HepG2 (cell line): ENCODE measurements at regions not wholly inside any gene's neighbourhood (a gene's known extent, or its start where the extent isn't known, plus 50 kb on each side); places are given as distances from the start of the nearest gene placed in this dataset.
A peak's percentile ranks its signal among the peaks of the same experiment; 100 is the strongest.

Experiments used
- ATAC-seq: fragments of 200-7000 bp; cut with Tn5 transposase; 3 replicates; pipeline ENCODE4 v1.9.1; 2020; ENCODE audit warnings: mild to moderate bottlenecking, moderate library complexity
- BruUV-seq: library from RNA; stranded (reverse); fragments of 400-500 nt; replicated peaks from 2 replicates; lab custom pipeline; 2021; lab: Mats Ljungman, UMichigan
- CTCF ChIA-PET: fragments of 300-600 bp; formaldehyde crosslinking; extraction: SDS; loops from one replicate; lab custom pipeline; 2021; ENCODE audit warnings: low total read pairs, inconsistent platforms, low intra/inter-chr PET ratio; lab: Yijun Ruan, JAX
- POLR2A ChIA-PET: fragments of 350-600 bp; sonication (Branson Sonifier 250); formaldehyde crosslinking; loops from one replicate; lab custom pipeline; 2020; ENCODE audit warnings: antibody characterized with exemption, inconsistent platforms; lab: Yijun Ruan, JAX
- DNase-seq: peaks from one replicate; pipeline ENCODE4 v3.0.0-alpha.2; 2015; ENCODE audit warnings: low spot score
- FAIRE-seq: peaks from 3 replicates; lab custom pipeline; 2011; peaks lifted over from hg19 to GRCh38; lab: Jason Lieb, UNC
- H2AFZ ChIP-seq: one replicate; pipeline ENCODE4 v1.6.1; 2011; ENCODE audit warnings: low read length, inconsistent platforms
- H3K27ac ChIP-seq: fragments of 300-600 bp; 3 replicates; pipeline ENCODE4 v1.8.0; 2011; ENCODE audit warnings: mixed run types, mild to moderate bottlenecking, mixed read lengths, low read length, inconsistent platforms; ENCODE audit not compliant: insufficient read depth; ENCODE audit errors: extremely low read length
- H3K27me3 ChIP-seq, 2 experiments: fragments of 200-600 bp in 1 of 2; 2 replicates in 1 of 2; 3 replicates in 1 of 2; pipeline versions ENCODE4 v1.6.0 to v1.8.0; 2011; ENCODE audit warnings: low read length in 2 of 2, mild to moderate bottlenecking in 2 of 2, moderate library complexity in 2 of 2, inconsistent platforms in 1 of 2; ENCODE audit not compliant: insufficient read depth in 2 of 2, control insufficient read depth in 1 of 2
- H3K36me3 ChIP-seq, 2 experiments: fragments of 200-600 bp in 1 of 2; replicated peaks in 1 of 2; 2 replicates in 1 of 2; 3 replicates in 1 of 2; pipeline versions ENCODE4 v1.5.1 to v1.8.0; 2011; ENCODE audit warnings: low read length in 2 of 2, inconsistent platforms in 1 of 2; ENCODE audit not compliant: insufficient read depth in 2 of 2, control insufficient read depth in 1 of 2
- H3K4me1 ChIP-seq: 2 replicates; pipeline ENCODE4 v1.5.1; 2012; ENCODE audit warnings: low read length, inconsistent platforms; ENCODE audit not compliant: insufficient read depth
- H3K4me2 ChIP-seq: 2 replicates; pipeline ENCODE4 v1.6.0; 2011; ENCODE audit warnings: low read depth, low read length, inconsistent platforms
- H3K4me3 ChIP-seq, 3 experiments: fragments of 200-600 bp in 1 of 3; sonication (generic), shearing (Covaris generic) in 1 of 3; replicated peaks in 1 of 3; 2 replicates each; pipeline ENCODE4 v1.5.1; 2011 to 2016; ENCODE audit warnings: low read length in 3 of 3, inconsistent platforms in 2 of 3, low read depth in 2 of 3, mild to moderate bottlenecking in 2 of 3, control low read depth in 1 of 3, mixed read lengths in 1 of 3; ENCODE audit not compliant: insufficient read depth in 1 of 3
- H3K79me2 ChIP-seq: one replicate; pipeline ENCODE4 v1.6.1; 2011; ENCODE audit warnings: low read length, inconsistent platforms; ENCODE audit not compliant: insufficient read depth
- H3K9ac ChIP-seq: 2 replicates; pipeline ENCODE4 v1.6.0; 2011; ENCODE audit warnings: mild to moderate bottlenecking, low read depth, low read length, inconsistent platforms; ENCODE audit not compliant: insufficient read depth
- H3K9me3 ChIP-seq: 2 replicates; pipeline ENCODE4 v1.5.1; 2012; ENCODE audit warnings: mild to moderate bottlenecking, low read length
- H4K20me1 ChIP-seq: 2 replicates; pipeline ENCODE4 v1.6.0; 2011; ENCODE audit warnings: inconsistent platforms, mild to moderate bottlenecking, low read length, moderate library complexity; ENCODE audit not compliant: insufficient read depth
- CREB1 ChIP-seq, 2 experiments: fragments of 450-650 bp in 1 of 2; IDR thresholded peaks; 2 replicates each; pipeline ENCODE4 v1.6.1; 2016 to 2017; ENCODE audit warnings: control low read depth in 1 of 2, mild to moderate bottlenecking in 1 of 2, missing compliant biosample characterization in 1 of 2, missing genetic modification characterization in 1 of 2
- EHMT2 ChIP-seq: fragments of 200-600 bp; sonication (generic); IDR thresholded peaks from 2 replicates; pipeline ENCODE4 v1.7.0; 2017; ENCODE audit warnings: antibody characterized with exemption, low read depth, low read length, borderline replicate concordance
- KDM3A ChIP-seq: IDR thresholded peaks from 2 replicates; pipeline ENCODE4 v1.6.1; 2018; ENCODE audit warnings: low read depth, missing compliant biosample characterization
- MAFK ChIP-seq, 2 experiments: IDR thresholded peaks in 1 of 2; conservative IDR thresholded peaks in 1 of 2; 2 replicates each; pipeline ENCODE4 v1.6.1; 2011; ENCODE audit warnings: improper control_type of control experiment in 2 of 2, low read length in 2 of 2
- SOX6 ChIP-seq, 2 experiments: fragments of 450-650 bp in 1 of 2; sonication (generic) in 1 of 2; formaldehyde crosslinking in 1 of 2; IDR thresholded peaks; 2 replicates each; pipeline versions ENCODE4 v1.4.0 to v1.6.1; 2017 to 2020; ENCODE audit warnings: antibody characterized with exemption in 1 of 2, mild to moderate bottlenecking in 1 of 2, missing genetic modification reagents in 1 of 2
- ZNF350 ChIP-seq: sonication (generic); formaldehyde crosslinking; IDR thresholded peaks from 2 replicates; pipeline ENCODE4 v1.4.0; 2020; ENCODE audit warnings: mild to moderate bottlenecking, low read depth, missing genetic modification reagents, borderline replicate concordance
- WGBS: methylation state at CpG from one replicate; pipeline ENCODE4 v1.1.6; 2017; ENCODE audit warnings: low lambda C conversion rate; 5-methylcytosine and 5-hydroxymethylcytosine counted together
- in situ Hi-C: cut with HindIII; loops from 2 replicates; pipeline ENCODE4 v1.10.0; 2017; ENCODE audit warnings: low pct_unique_long_range_greater_than_20kb; ENCODE audit not compliant: extremely low pct_ligation_motif_present
- intact Hi-C: fragments of 100-400 bp; cut with micrococcal nuclease; formaldehyde crosslinking; loops from one replicate; pipeline ENCODE4 v1.10.0; 2022; ENCODE audit not compliant: unreplicated experiment

- 82% methylated on average over 7 of the region's 7 CpGs for WGBS
- in situ Hi-C loops, result loop anchor here (5.0 to 10.0 kb wide), 2 partner anchors 59 to 98 kb away; partner anchors contain the start of gene TNFAIP3
These were observed 61.4 kb upstream of the TNFAIP3 start for GRCh38 chr6:137805622-137806021.

GRCh38 chr6:137806914-137807682 is 60.0 kb upstream of the TNFAIP3 start:
- WGBS, result 92% methylated on average over 5 of the region's 5 CpGs
- no peaks in the 10 kb centered on the region for H3K79me2 ChIP-seq
- POLR2A ChIA-PET, result no interaction called here
- no peak overlapping the region for H3K9ac ChIP-seq
- DNase-seq, result no peak
- H2AFZ ChIP-seq, result no peak overlapping the region
- FAIRE-seq, result no peak
- intact Hi-C loops (loop anchor here (10.0 kb wide), 1 partner anchor 138 kb away; no protein-coding TSS in a partner anchor), in situ Hi-C loops (loop anchor here (5.0 to 10.0 kb wide), 2 partner anchors 58 to 100 kb away; partner anchors contain the start of gene TNFAIP3)
- H3K36me3 ChIP-seq, result no peaks in the 10 kb centered on the region
- H3K9me3 ChIP-seq, result no peaks in the 10 kb centered on the region
- no peak for ATAC-seq
- peaks cover 86% of the 10 kb centered on the region for H3K4me1 ChIP-seq
- BruUV-seq, result no TSS peak
- TF ChIP-seq ZNF350 (no peak), SOX6 (IDR thresholded peaks at IDR 0.05) (no peak), SOX6 (CRISPR knock-in tag; IDR thresholded peaks at IDR 0.05) (no peak)
- H3K27ac ChIP-seq, result no peak overlapping the region
- CTCF ChIA-PET, result no interaction called here
- H3K4me2 ChIP-seq, result no peak overlapping the region
- H4K20me1 ChIP-seq, result no peaks in the 10 kb centered on the region
- H3K4me3 ChIP-seq, result no peak overlapping the region
- no peaks in the 10 kb centered on the region for H3K27me3 ChIP-seq

More at GRCh38 chr6:137805622-137806021, 61.4 kb upstream of the TNFAIP3 start:
- Histone ChIP-seq H3K4me3 (no peak overlapping the region), H2AFZ (no peak overlapping the region), H4K20me1 (no peaks in the 10 kb centered on the region), H3K4me2 (no peak overlapping the region), H3K9me3 (no peaks in the 10 kb centered on the region), H3K9ac (no peak overlapping the region), H3K27me3 (no peaks in the 10 kb centered on the region), H3K79me2 (no peaks in the 10 kb centered on the region), H3K4me1 (peaks cover 86% of the 10 kb centered on the region), H3K27ac (no peak overlapping the region), H3K36me3 (no peaks in the 10 kb centered on the region)
- DNase-seq (no peak), ATAC-seq (no peak), FAIRE-seq (no peak)
- ChIA-PET POLR2A (no interaction called here), CTCF (no interaction called here)
- intact Hi-C loops, result loop anchor here (10.0 kb wide), 1 partner anchor 139 kb away; no protein-coding TSS in a partner anchor
- TF ChIP-seq EHMT2 (0 out of 2 replicates have a peak, but pooled peaks have one; percentile 31), MAFK (conservative IDR thresholded peaks at IDR 0.05 in 1 of 2, IDR thresholded peaks at IDR 0.05 in 1 of 2; ENCODE audit: low read length in 2 of 2) (0 out of 4 replicates have a peak, but pooled peaks of 1 of the 2 experiments have one; percentile 19), CREB1 (IDR thresholded peaks at IDR 0.05) (peak; percentile 76), CREB1 (CRISPR knock-in tag; IDR thresholded peaks at IDR 0.05) (0 out of 2 replicates have a peak, but pooled peaks have one; percentile 28), KDM3A (no peak)
- BruUV-seq, result no TSS peak
